ENCODE measurements at regions not wholly inside any gene's neighbourhood (a gene's known extent, or its start where the extent isn't known, plus 50 kb on each side); places are given as distances from the start of the nearest gene placed in this dataset.

DNA sequence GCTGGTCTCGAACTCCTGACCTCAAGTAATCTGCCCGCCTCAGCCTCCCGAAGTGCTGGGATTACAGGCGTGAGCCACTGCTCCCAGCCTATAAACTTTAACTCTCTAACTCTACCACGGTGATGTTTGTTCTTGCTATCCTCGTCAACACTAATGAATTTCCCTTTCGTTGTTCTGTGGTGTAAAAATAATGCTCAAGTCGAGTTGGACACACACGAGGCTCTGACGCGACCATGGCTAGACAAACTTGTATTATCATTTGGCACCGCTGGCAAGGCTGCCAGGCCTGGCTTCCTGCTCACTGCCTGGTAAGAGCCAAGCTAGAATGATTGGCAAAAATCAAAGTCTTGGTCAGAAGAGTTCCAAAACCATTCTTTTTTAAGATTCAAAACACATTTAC lies 167.0 kb upstream of the KLF6 start:
- no peaks in the 10 kb centered on the region for H3K79me2 ChIP-seq (ENCODE audit: insufficient read depth, low read length)

DNA sequence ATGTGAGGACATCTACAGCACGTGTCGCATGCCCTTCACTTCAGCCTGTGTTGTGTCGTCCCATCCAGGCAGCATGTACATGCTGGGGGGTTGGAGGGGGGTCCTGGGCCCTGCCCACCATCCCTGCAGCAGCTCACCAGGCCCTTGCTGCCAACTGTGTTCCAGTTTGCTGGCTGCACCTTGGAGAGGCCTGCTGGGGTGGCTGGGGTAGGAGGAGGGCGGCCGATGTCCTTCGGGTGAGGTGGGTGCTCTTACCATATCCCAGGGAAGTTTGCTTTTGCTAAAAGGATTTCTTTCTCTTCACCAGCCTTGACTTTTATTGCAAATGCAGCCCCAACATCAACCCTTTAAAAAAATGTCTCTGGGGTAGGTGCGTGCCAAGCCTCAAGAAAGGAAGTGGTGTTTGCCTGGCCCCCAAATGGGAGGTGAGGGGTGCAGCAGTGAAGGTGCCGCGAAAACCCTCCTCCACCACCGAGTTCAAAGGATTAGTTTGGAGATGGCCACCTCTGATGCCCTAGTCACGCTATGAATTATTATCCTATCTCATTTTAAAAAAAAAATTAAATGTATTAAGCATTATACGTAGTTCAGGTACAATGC lies 165.8 kb upstream of the KLF6 start:
- Histone ChIP-seq H3K27me3 (ENCODE audit: low read length) (no peaks in the 10 kb centered on the region), H3K9ac (ENCODE audit: low read length) (no peak overlapping the region), H3K79me2 (ENCODE audit: insufficient read depth, low read length) (no peaks in the 10 kb centered on the region), H3F3A (ENCODE audit: insufficient read depth) (no peaks in the 10 kb centered on the region), H3K4me2 (ENCODE audit: low read depth, low read length, poor library complexity, severe bottlenecking) (no peak overlapping the region), H3K27ac (ENCODE audit: low read depth, low read length) (no peak overlapping the region), H3K9me2 (replicated peaks; ENCODE audit: insufficient read depth, low read length) (no peaks in the 10 kb centered on the region), H3K36me3 (ENCODE audit: low read length) (no peaks in the 10 kb centered on the region), H3K4me3 (ENCODE audit: insufficient read depth, low read length, poor library complexity, severe bottlenecking) (no peak overlapping the region), H3K9me3 (ENCODE audit: insufficient read depth, low read length) (no peaks in the 10 kb centered on the region), H4K20me1 (ENCODE audit: low read depth, low read length) (no peaks in the 10 kb centered on the region), H2AFZ (ENCODE audit: low read depth, low read length, severe bottlenecking) (no peak overlapping the region)
- TF ChIP-seq EZH2phosphoT487 (conservative IDR thresholded peaks at IDR 0.05; ENCODE audit: low read length) = no peak
- TF ChIP-seq, protein P1, sequence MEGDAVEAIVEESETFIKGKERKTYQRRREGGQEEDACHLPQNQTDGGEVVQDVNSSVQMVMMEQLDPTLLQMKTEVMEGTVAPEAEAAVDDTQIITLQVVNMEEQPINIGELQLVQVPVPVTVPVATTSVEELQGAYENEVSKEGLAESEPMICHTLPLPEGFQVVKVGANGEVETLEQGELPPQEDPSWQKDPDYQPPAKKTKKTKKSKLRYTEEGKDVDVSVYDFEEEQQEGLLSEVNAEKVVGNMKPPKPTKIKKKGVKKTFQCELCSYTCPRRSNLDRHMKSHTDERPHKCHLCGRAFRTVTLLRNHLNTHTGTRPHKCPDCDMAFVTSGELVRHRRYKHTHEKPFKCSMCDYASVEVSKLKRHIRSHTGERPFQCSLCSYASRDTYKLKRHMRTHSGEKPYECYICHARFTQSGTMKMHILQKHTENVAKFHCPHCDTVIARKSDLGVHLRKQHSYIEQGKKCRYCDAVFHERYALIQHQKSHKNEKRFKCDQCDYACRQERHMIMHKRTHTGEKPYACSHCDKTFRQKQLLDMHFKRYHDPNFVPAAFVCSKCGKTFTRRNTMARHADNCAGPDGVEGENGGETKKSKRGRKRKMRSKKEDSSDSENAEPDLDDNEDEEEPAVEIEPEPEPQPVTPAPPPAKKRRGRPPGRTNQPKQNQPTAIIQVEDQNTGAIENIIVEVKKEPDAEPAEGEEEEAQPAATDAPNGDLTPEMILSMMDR (IDR thresholded peaks at IDR 0.05; ENCODE audit: insufficient read depth, low read length, poor library complexity, severe bottlenecking) = no peak

More for the DNA sequence above, 167.0 kb upstream of the KLF6 start:
- Histone ChIP-seq H3K4me3 (ENCODE audit: insufficient read depth, low read length, poor library complexity, severe bottlenecking) (no peak overlapping the region), H3K9me2 (replicated peaks; ENCODE audit: insufficient read depth, low read length) (no peaks in the 10 kb centered on the region), H3K36me3 (ENCODE audit: low read length) (no peaks in the 10 kb centered on the region), H3K27me3 (ENCODE audit: low read length) (no peaks in the 10 kb centered on the region), H4K20me1 (ENCODE audit: low read depth, low read length) (no peaks in the 10 kb centered on the region), H3K4me2 (ENCODE audit: low read depth, low read length, poor library complexity, severe bottlenecking) (no peak overlapping the region), H3K9me3 (ENCODE audit: insufficient read depth, low read length) (no peaks in the 10 kb centered on the region), H2AFZ (ENCODE audit: low read depth, low read length, severe bottlenecking) (no peak overlapping the region), H3K9ac (ENCODE audit: low read length) (no peak overlapping the region), H3F3A (ENCODE audit: insufficient read depth) (no peaks in the 10 kb centered on the region), H3K27ac (ENCODE audit: low read depth, low read length) (no peak overlapping the region)
- TF ChIP-seq, protein P1 (IDR thresholded peaks at IDR 0.05; ENCODE audit: insufficient read depth, low read length, poor library complexity, severe bottlenecking) = no peak
- TF ChIP-seq EZH2phosphoT487 (conservative IDR thresholded peaks at IDR 0.05; ENCODE audit: low read length) = no peak

DNA sequence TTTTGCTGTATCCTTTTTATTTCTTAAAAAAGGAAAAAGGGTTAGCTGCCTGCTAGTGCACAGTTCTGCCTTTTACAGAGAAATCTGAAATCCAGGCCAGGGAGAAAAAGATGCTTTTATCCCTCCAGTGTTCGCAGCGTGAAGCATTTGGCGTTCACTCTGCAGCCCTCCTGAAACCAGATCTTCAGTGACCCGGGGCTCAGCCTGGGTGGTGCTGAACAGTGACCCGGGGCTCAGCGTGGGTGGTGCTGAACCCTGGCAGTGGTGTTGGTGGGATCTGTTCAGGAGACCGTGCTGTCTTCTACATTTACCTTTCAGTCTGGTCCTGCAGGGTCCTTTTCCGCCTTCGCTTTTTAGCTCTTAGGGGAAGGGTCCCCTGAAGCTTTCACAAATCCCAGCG lies 164.7 kb upstream of the KLF6 start:
- Histone ChIP-seq H3K27ac (ENCODE audit: low read depth, low read length) (no peak overlapping the region), H3K27me3 (ENCODE audit: low read length) (no peaks in the 10 kb centered on the region), H3K4me3 (ENCODE audit: insufficient read depth, low read length, poor library complexity, severe bottlenecking) (no peak overlapping the region), H3K9me3 (ENCODE audit: insufficient read depth, low read length) (no peaks in the 10 kb centered on the region), H3K79me2 (ENCODE audit: insufficient read depth, low read length) (no peaks in the 10 kb centered on the region), H4K20me1 (ENCODE audit: low read depth, low read length) (no peaks in the 10 kb centered on the region), H3K4me2 (ENCODE audit: low read depth, low read length, poor library complexity, severe bottlenecking) (no peak overlapping the region), H3K36me3 (ENCODE audit: low read length) (no peaks in the 10 kb centered on the region), H3F3A (ENCODE audit: insufficient read depth) (no peaks in the 10 kb centered on the region), H2AFZ (ENCODE audit: low read depth, low read length, severe bottlenecking) (no peak overlapping the region), H3K9me2 (replicated peaks; ENCODE audit: insufficient read depth, low read length) (no peaks in the 10 kb centered on the region), H3K9ac (ENCODE audit: low read length) (no peak overlapping the region)
- TF ChIP-seq EZH2phosphoT487 (conservative IDR thresholded peaks at IDR 0.05; ENCODE audit: low read length) = no peak
- TF ChIP-seq, protein P1 (IDR thresholded peaks at IDR 0.05; ENCODE audit: insufficient read depth, low read length, poor library complexity, severe bottlenecking) = no peak
